Ascending aorta (tissue), 2 donors: ENCODE measurements at regions not wholly inside any gene's neighbourhood (a gene's known extent, or its start where the extent isn't known, plus 50 kb on each side); places are given as distances from the start of the nearest gene placed in this dataset.

Experiments
- DNase-seq, 2 donors: peaks; one replicate each; pipeline ENCODE4 v3.0.0-alpha.2; 2019; ENCODE audit warnings: low spot score in 2 of 2
- H3K27ac ChIP-seq, 2 donors: fragments of 200-600 bp; sonication (generic); one replicate each; pipeline ENCODE4 v1.5.1; 2016 to 2017; ENCODE audit warnings: mild to moderate bottlenecking in 1 of 2
- H3K27me3 ChIP-seq: fragments of 200-600 bp; sonication (generic); one replicate; pipeline ENCODE4 v1.5.1; 2017
- H3K36me3 ChIP-seq, 2 donors: fragments of 200-600 bp; sonication (generic); one replicate each; pipeline ENCODE4 v1.5.1; 2016
- H3K4me1 ChIP-seq, 2 donors: fragments of 200-600 bp; sonication (generic); one replicate each; pipeline ENCODE4 v1.5.1; 2016 to 2017; ENCODE audit warnings: mild to moderate bottlenecking in 1 of 2
- H3K4me3 ChIP-seq, 2 donors: fragments of 200-600 bp; sonication (generic); one replicate each; pipeline ENCODE4 v1.5.1; 2016 to 2017; ENCODE audit warnings: mild to moderate bottlenecking in 1 of 2
- H3K9me3 ChIP-seq, 2 donors: fragments of 200-600 bp; sonication (generic); one replicate each; pipeline ENCODE4 v1.5.1; 2016
- intact Hi-C: fragments of 100-400 bp; cut with DNase I; formaldehyde crosslinking; loops from one replicate; pipeline ENCODE4 v1.15.1; 2023
- TF ChIP-seq, protein P1 (sequence below), 3 experiments: fragments of 200-600 bp in 2 of 3; fragments of 450-650 bp in 1 of 3; sonication (generic) in 2 of 3; IDR thresholded peaks; one replicate each; pipeline ENCODE4 v1.5.1; 2016 to 2019; ENCODE audit warnings: antibody characterized with exemption in 3 of 3, mild to moderate bottlenecking in 1 of 3, moderate library complexity in 1 of 3

DNA sequence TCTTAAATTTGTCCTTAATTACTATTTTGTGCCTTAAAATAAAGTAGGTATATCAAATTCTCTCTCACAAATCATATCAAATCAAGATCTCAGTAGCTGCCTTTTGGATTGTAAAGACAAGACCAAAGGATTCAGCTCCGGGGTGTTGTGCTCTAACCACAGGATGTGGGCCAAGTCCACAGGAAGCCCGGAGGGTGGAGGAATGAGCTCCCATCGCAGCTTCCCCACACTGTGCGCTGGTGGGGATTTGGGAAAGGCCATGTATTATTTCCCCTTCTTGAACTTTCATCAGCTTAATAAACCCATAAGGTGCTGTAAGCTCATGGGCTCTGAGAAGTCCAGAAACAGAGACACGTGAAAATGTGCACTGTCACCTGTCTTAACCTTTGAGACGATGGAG is 241.6 kb upstream of the TCERG1L start:
- Histone ChIP-seq H3K9me3 (no peaks in the 10 kb centered on the region), H3K4me1 (no peaks in the 10 kb centered on the region), H3K27ac (no peak overlapping the region), H3K4me3 (no peak overlapping the region), H3K27me3 (no peaks in the 10 kb centered on the region), H3K36me3 (no peaks in the 10 kb centered on the region)
- DNase-seq, result no peak
- intact Hi-C loops, result no loop called here
- TF ChIP-seq, protein P1, sequence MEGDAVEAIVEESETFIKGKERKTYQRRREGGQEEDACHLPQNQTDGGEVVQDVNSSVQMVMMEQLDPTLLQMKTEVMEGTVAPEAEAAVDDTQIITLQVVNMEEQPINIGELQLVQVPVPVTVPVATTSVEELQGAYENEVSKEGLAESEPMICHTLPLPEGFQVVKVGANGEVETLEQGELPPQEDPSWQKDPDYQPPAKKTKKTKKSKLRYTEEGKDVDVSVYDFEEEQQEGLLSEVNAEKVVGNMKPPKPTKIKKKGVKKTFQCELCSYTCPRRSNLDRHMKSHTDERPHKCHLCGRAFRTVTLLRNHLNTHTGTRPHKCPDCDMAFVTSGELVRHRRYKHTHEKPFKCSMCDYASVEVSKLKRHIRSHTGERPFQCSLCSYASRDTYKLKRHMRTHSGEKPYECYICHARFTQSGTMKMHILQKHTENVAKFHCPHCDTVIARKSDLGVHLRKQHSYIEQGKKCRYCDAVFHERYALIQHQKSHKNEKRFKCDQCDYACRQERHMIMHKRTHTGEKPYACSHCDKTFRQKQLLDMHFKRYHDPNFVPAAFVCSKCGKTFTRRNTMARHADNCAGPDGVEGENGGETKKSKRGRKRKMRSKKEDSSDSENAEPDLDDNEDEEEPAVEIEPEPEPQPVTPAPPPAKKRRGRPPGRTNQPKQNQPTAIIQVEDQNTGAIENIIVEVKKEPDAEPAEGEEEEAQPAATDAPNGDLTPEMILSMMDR (IDR thresholded peaks at IDR 0.05), result no peak

GRCh38 chr10:131553581-131553980 is 242.1 kb upstream of the TCERG1L start:
- DNase-seq, result no peak
- H3K36me3 ChIP-seq, result no peaks in the 10 kb centered on the region
- intact Hi-C loops, result no loop called here
- H3K9me3 ChIP-seq, result no peaks in the 10 kb centered on the region
- H3K27me3 ChIP-seq, result no peaks in the 10 kb centered on the region
- TF ChIP-seq, protein P1 (IDR thresholded peaks at IDR 0.05), result no peak
- no peak overlapping the region for H3K4me3 ChIP-seq
- H3K4me1 ChIP-seq, result no peaks in the 10 kb centered on the region
- H3K27ac ChIP-seq, result no peak overlapping the region

GRCh38 chr10:131554821-131555220 is 243.3 kb upstream of the TCERG1L start:
- no peak overlapping the region for H3K4me3 ChIP-seq
- no peaks in the 10 kb centered on the region for H3K36me3 ChIP-seq
- H3K27ac ChIP-seq, result no peak overlapping the region
- intact Hi-C loops, result no loop called here
- no peaks in the 10 kb centered on the region for H3K27me3 ChIP-seq
- TF ChIP-seq, protein P1 (IDR thresholded peaks at IDR 0.05), result no peak
- no peaks in the 10 kb centered on the region for H3K9me3 ChIP-seq
- no peak for DNase-seq
- no peaks in the 10 kb centered on the region for H3K4me1 ChIP-seq

DNA sequence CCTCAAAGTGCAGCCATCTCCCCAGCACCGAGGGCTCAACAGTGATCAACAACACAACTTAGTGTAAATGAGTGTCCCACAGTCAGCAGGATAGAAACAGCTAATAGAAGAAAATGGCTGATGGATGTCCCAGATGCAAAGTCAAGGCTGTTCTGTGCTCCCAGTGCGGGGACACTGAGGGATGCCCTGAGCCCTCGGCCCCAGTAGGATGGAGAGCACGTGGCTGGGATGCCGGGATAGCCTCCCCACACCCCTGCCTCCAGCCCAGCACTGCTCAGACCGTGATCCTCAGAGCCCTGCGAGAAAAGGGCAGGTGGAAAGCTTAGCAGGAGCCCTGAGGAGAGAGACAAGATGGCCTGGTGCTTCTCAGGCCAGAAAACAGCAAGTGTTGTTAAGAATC is 243.9 kb upstream of the TCERG1L start:
- intact Hi-C loops, result no loop called here

GRCh38 chr10:131556061-131556896 is 244.8 kb upstream of the TCERG1L start:
- H3K4me3 ChIP-seq, result no peak overlapping the region
- intact Hi-C loops, result no loop called here
- H3K9me3 ChIP-seq, result no peaks in the 10 kb centered on the region
- TF ChIP-seq, protein P1 (IDR thresholded peaks at IDR 0.05), result no peak
- no peaks in the 10 kb centered on the region for H3K4me1 ChIP-seq
- no peaks in the 10 kb centered on the region for H3K36me3 ChIP-seq
- DNase-seq, result no peak
- no peaks in the 10 kb centered on the region for H3K27me3 ChIP-seq
- H3K27ac ChIP-seq, result no peak overlapping the region

More for the DNA sequence above, 243.9 kb upstream of the TCERG1L start:
- no peak overlapping the region for H3K27ac ChIP-seq
- no peaks in the 10 kb centered on the region for H3K4me1 ChIP-seq
- H3K4me3 ChIP-seq, result no peak overlapping the region
- no peaks in the 10 kb centered on the region for H3K36me3 ChIP-seq
- no peaks in the 10 kb centered on the region for H3K27me3 ChIP-seq
- no peaks in the 10 kb centered on the region for H3K9me3 ChIP-seq
- TF ChIP-seq, protein P1 (IDR thresholded peaks at IDR 0.05), result no peak
- no peak for DNase-seq
